Trophoblast cell (in vitro differentiated cells and primary cell): ENCODE measurements at regions not wholly inside any gene's neighbourhood (a gene's known extent, or its start where the extent isn't known, plus 50 kb on each side); places are given as distances from the start of the nearest gene placed in this dataset.
A peak's percentile ranks its signal among the peaks of the same experiment; 100 is the strongest.

ENCODE experiments used
- DNase-seq, 2 donors: peaks; one replicate each; pipeline ENCODE4 v3.0.0-alpha.2; 2016
- H2AFZ ChIP-seq: 2 replicates; pipeline ENCODE4 v1.6.1; 2013; ENCODE audit warnings: low read length, moderate library complexity, mild to moderate bottlenecking; ENCODE audit not compliant: insufficient read depth, poor library complexity
- H2AK5ac ChIP-seq: 2 replicates; pipeline ENCODE4 v1.6.1; 2013; ENCODE audit warnings: mild to moderate bottlenecking, low read length
- H2BK120ac ChIP-seq: 2 replicates; pipeline ENCODE4 v1.6.1; 2013; ENCODE audit warnings: low read length, mild to moderate bottlenecking, moderate library complexity; ENCODE audit not compliant: insufficient read depth, poor library complexity
- H2BK12ac ChIP-seq: 2 replicates; pipeline ENCODE4 v1.6.1; 2013; ENCODE audit warnings: mild to moderate bottlenecking, low read length, moderate library complexity
- H2BK5ac ChIP-seq: 2 replicates; pipeline ENCODE4 v1.6.1; 2013; ENCODE audit warnings: low read length, low read depth, moderate library complexity, mild to moderate bottlenecking; ENCODE audit not compliant: poor library complexity
- H3K14ac ChIP-seq: 2 replicates; pipeline ENCODE4 v1.6.1; 2013; ENCODE audit warnings: mild to moderate bottlenecking, low read length
- H3K18ac ChIP-seq: 2 replicates; pipeline ENCODE4 v1.6.1; 2013; ENCODE audit warnings: mild to moderate bottlenecking, low read length
- H3K23ac ChIP-seq: 2 replicates; pipeline ENCODE4 v1.6.1; 2013; ENCODE audit warnings: low read length
- H3K27ac ChIP-seq: 2 replicates; pipeline ENCODE4 v1.5.1; 2013; ENCODE audit warnings: low read depth, mild to moderate bottlenecking, inconsistent platforms, low read length, moderate library complexity
- H3K27me3 ChIP-seq: 2 replicates; pipeline ENCODE4 v1.6.1; 2013; ENCODE audit warnings: inconsistent platforms, mild to moderate bottlenecking, low read length, moderate library complexity; ENCODE audit not compliant: insufficient read depth
- H3K36me3 ChIP-seq, 2 experiments: 1 replicate in 1 of 2; 2 replicates in 1 of 2; pipeline ENCODE4 v1.6.1; 2013; ENCODE audit warnings: low read length in 2 of 2, mild to moderate bottlenecking in 2 of 2, moderate library complexity in 1 of 2; ENCODE audit not compliant: insufficient read depth in 2 of 2, control insufficient read depth in 1 of 2
- H3K4ac ChIP-seq: 2 replicates; pipeline ENCODE4 v1.6.1; 2013; ENCODE audit warnings: low read depth, mild to moderate bottlenecking, low read length, moderate library complexity
- H3K4me1 ChIP-seq, 2 experiments: 1 replicate in 1 of 2; 2 replicates in 1 of 2; pipeline ENCODE4 v1.6.1; 2013; ENCODE audit warnings: low read length in 2 of 2, mild to moderate bottlenecking in 2 of 2, moderate library complexity in 1 of 2; ENCODE audit not compliant: insufficient read depth in 2 of 2, control insufficient read depth in 1 of 2
- H3K4me2 ChIP-seq: 2 replicates; pipeline ENCODE4 v1.6.1; 2013; ENCODE audit warnings: inconsistent platforms, mild to moderate bottlenecking, low read length, moderate library complexity
- H3K4me3 ChIP-seq: 2 replicates; pipeline ENCODE4 v1.5.1; 2013; ENCODE audit warnings: mild to moderate bottlenecking, low read depth, low read length, inconsistent platforms
- H3K79me1 ChIP-seq: one replicate; pipeline ENCODE4 v1.6.1; 2013; ENCODE audit warnings: low read length
- H3K79me2 ChIP-seq: 2 replicates; pipeline ENCODE4 v1.6.1; 2013; ENCODE audit warnings: low read length, mild to moderate bottlenecking; ENCODE audit not compliant: control insufficient read depth, insufficient read depth, poor library complexity
- H3K9ac ChIP-seq: 2 replicates; pipeline ENCODE4 v1.6.1; 2013; ENCODE audit warnings: mild to moderate bottlenecking, low read length
- H3K9me3 ChIP-seq: 2 replicates; pipeline ENCODE4 v1.6.1; 2013; ENCODE audit warnings: low read depth, mild to moderate bottlenecking, control low read depth, inconsistent platforms, low read length; ENCODE audit not compliant: insufficient read depth
- H4K12ac ChIP-seq: 2 replicates; pipeline ENCODE4 v1.6.1; 2013; ENCODE audit warnings: low read depth, mild to moderate bottlenecking, low read length, moderate library complexity
- H4K8ac ChIP-seq: 2 replicates; pipeline ENCODE4 v1.6.1; 2013; ENCODE audit warnings: low read depth, mild to moderate bottlenecking, low read length, moderate library complexity
- H4K91ac ChIP-seq: one replicate; pipeline ENCODE4 v1.6.1; 2013; ENCODE audit warnings: low read depth, mild to moderate bottlenecking, low read length, moderate library complexity
- WGBS: extraction: QIAGEN DNeasy Blood & Tissue Kit; methylation state at CpG from one replicate; pipeline ENCODE4 v1.1.7; 2013; ENCODE audit warnings: missing lambda C conversion rate; ENCODE audit not compliant: insufficient read length, insufficient coverage; ENCODE audit errors: extremely low coverage; 5-methylcytosine and 5-hydroxymethylcytosine counted together

DNA sequence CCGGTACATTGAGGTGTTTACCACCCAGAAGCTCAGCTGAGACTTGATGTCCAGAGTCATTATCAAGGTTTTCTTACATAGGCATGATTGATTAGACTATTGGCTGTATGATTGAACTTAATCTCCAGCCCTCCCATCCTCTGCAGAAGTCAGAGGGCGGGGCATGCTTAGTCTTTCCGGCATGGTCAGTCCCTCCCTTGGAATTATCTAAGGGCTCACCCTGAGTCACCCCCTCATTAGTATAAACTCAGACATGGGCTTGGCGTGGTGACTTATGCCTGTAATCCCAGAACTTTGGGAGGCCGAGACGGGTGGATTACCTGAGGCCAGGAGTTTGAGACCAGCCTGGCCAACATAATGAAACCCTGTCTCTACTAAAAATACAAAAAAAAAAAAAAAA lies 243.9 kb downstream of the VAPA start:
- Histone ChIP-seq H2BK5ac (no peak overlapping the region), H4K91ac (no peak overlapping the region), H4K8ac (no peak overlapping the region), H2AFZ (no peak overlapping the region), H3K27ac (no peak overlapping the region), H3K9ac (no peak overlapping the region), H3K4ac (no peak overlapping the region), H3K79me2 (no peaks in the 10 kb centered on the region), H3K18ac (no peak overlapping the region), H3K14ac (no peak overlapping the region), H3K23ac (no peak overlapping the region), H3K27me3 (no peaks in the 10 kb centered on the region), H2BK120ac (no peak overlapping the region), H3K4me3 (no peak overlapping the region), H3K36me3 (no peaks in the 10 kb centered on the region), H4K12ac (no peak overlapping the region), H2BK12ac (no peak overlapping the region), H3K4me1 (no peaks in the 10 kb centered on the region), H3K4me2 (no peak overlapping the region), H3K9me3 (no peaks in the 10 kb centered on the region), H2AK5ac (no peak overlapping the region), H3K79me1 (no peaks in the 10 kb centered on the region)
- DNase-seq: no peak
- WGBS: no CpG with 5 or more reads among the region's 6 CpGs

DNA sequence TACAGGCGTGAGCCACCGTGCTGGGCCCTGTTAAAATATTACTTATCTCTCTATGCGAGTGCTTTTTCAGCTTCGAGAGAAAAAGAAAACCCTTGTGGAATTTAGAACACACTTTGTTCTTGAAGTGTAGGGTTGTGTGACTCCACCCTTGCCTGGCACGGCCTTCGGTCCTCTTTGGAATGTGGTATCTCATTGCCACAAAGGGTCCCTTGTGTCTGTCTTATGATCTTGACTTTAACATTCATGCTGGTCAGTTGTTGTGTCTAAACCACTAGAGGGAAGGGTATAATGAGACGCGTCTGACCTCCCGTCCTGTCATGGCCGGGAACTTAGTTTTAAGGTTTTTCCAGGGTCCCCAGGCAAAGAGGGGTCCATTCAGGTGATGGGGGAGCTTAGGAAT lies 246.4 kb downstream of the VAPA start:
- H3K27me3 ChIP-seq: no peaks in the 10 kb centered on the region
- no peak overlapping the region for H4K8ac ChIP-seq
- H2BK12ac ChIP-seq: no peak overlapping the region
- no peak overlapping the region for H2BK120ac ChIP-seq
- no peaks in the 10 kb centered on the region for H3K79me1 ChIP-seq
- H3K36me3 ChIP-seq: no peaks in the 10 kb centered on the region
- DNase-seq: peak in 1 of 2 donors; percentile 35
- H2AK5ac ChIP-seq: no peak overlapping the region
- no peak overlapping the region for H3K23ac ChIP-seq
- no peaks in the 10 kb centered on the region for H3K4me1 ChIP-seq
- WGBS: no CpG with 5 or more reads among the region's 10 CpGs
- H4K91ac ChIP-seq: no peak overlapping the region
- no peak overlapping the region for H2BK5ac ChIP-seq
- no peaks in the 10 kb centered on the region for H3K79me2 ChIP-seq
- no peak overlapping the region for H3K14ac ChIP-seq
- no peak overlapping the region for H3K4me2 ChIP-seq
- H3K9me3 ChIP-seq: no peaks in the 10 kb centered on the region
- no peak overlapping the region for H3K27ac ChIP-seq
- no peak overlapping the region for H3K4me3 ChIP-seq
- H4K12ac ChIP-seq: no peak overlapping the region
- no peak overlapping the region for H3K4ac ChIP-seq
- H2AFZ ChIP-seq: no peak overlapping the region
- H3K18ac ChIP-seq: no peak overlapping the region
- H3K9ac ChIP-seq: no peak overlapping the region

DNA sequence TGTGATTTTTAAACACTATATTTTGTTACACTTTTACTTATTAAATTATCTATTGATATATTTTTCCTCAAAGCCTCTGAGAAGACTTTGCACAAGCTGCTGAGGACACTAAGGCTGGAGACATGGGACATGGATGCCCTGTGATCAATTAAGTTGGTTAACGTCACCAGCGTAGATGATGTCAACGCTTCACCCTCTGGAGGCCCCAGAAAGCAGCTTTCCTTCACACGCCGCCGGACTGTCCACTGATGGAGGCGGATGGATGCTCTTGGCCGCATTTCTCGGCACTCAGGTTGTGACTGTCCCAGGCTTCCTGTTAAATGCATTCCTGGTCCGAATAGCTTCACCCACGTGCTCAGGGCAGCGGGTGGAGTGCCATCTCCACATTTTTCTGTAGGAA lies 247.5 kb downstream of the VAPA start:
- Histone ChIP-seq H3K4ac (no peak overlapping the region), H2AFZ (no peak overlapping the region), H3K18ac (no peak overlapping the region), H3K79me2 (no peaks in the 10 kb centered on the region), H4K91ac (no peak overlapping the region), H2BK5ac (no peak overlapping the region), H3K27ac (no peak overlapping the region), H4K12ac (no peak overlapping the region), H3K4me1 (no peaks in the 10 kb centered on the region), H3K9me3 (no peaks in the 10 kb centered on the region), H3K79me1 (no peaks in the 10 kb centered on the region), H3K4me3 (no peak overlapping the region), H3K9ac (no peak overlapping the region), H2AK5ac (no peak overlapping the region), H4K8ac (no peak overlapping the region), H2BK12ac (no peak overlapping the region), H3K14ac (no peak overlapping the region), H3K27me3 (no peaks in the 10 kb centered on the region), H3K36me3 (no peaks in the 10 kb centered on the region), H3K23ac (no peak overlapping the region), H3K4me2 (no peak overlapping the region), H2BK120ac (no peak overlapping the region)
- DNase-seq: no peak
- WGBS: no CpG with 5 or more reads among the region's 12 CpGs

DNA sequence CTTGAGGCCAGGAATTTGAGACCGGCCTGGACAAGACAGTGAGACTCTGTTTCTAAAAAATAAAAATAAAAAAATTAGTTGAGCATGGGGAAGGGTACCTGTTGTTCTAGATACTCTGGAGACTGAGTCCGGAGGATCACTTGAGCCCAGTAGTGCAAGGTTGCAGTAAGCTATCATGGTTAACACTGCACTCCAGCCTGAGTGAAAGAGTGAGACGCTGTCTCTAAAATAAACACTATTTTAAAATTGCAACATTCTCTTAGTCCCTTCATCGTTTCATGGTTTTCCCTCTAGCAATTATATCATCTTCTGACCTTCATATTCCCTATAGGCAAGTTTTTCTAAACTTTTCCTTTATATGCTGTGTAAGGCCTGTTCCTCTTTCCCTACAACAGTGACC lies 248.5 kb downstream of the VAPA start:
- Histone ChIP-seq H3K14ac (no peak overlapping the region), H2AK5ac (no peak overlapping the region), H2BK120ac (no peak overlapping the region), H3K9me3 (no peaks in the 10 kb centered on the region), H4K12ac (no peak overlapping the region), H2AFZ (no peak overlapping the region), H3K4me3 (no peak overlapping the region), H2BK12ac (no peak overlapping the region), H3K36me3 (no peaks in the 10 kb centered on the region), H3K18ac (no peak overlapping the region), H3K79me2 (no peaks in the 10 kb centered on the region), H3K79me1 (no peaks in the 10 kb centered on the region), H3K4me2 (no peak overlapping the region), H3K4me1 (no peaks in the 10 kb centered on the region), H4K8ac (no peak overlapping the region), H3K4ac (no peak overlapping the region), H2BK5ac (no peak overlapping the region), H3K9ac (no peak overlapping the region), H3K27ac (no peak overlapping the region), H3K23ac (no peak overlapping the region), H3K27me3 (no peaks in the 10 kb centered on the region), H4K91ac (no peak overlapping the region)
- no peak for DNase-seq
- WGBS: no CpG with 5 or more reads among the region's 4 CpGs
